SJCRH30 (cell line): ENCODE measurements at regions not wholly inside any gene's neighbourhood (a gene's known extent, or its start where the extent isn't known, plus 50 kb on each side); places are given as distances from the start of the nearest gene placed in this dataset.

Experiments
- DNase-seq, 2 experiments: peaks; one replicate each; pipeline ENCODE4 v3.0.0-alpha.2; 2015 to 2020
- H3K27ac ChIP-seq: fragments of 250-450 bp; sonication (Bioruptor Pico); 2 replicates; pipeline ENCODE4 v1.5.1; 2020; ENCODE audit warnings: mild to moderate bottlenecking, moderate library complexity
- H3K27me3 ChIP-seq: fragments of 250-450 bp; sonication (Bioruptor Pico); 2 replicates; pipeline ENCODE4 v1.5.1; 2020; ENCODE audit warnings: mild to moderate bottlenecking, moderate library complexity
- H3K36me3 ChIP-seq: fragments of 250-450 bp; sonication (Bioruptor Pico); 2 replicates; pipeline ENCODE4 v1.5.1; 2020; ENCODE audit warnings: mild to moderate bottlenecking, moderate library complexity
- H3K4me1 ChIP-seq: fragments of 250-450 bp; sonication (Bioruptor Pico); 2 replicates; pipeline ENCODE4 v1.5.1; 2020; ENCODE audit warnings: mild to moderate bottlenecking, moderate library complexity
- H3K4me3 ChIP-seq: fragments of 250-450 bp; sonication (Bioruptor Pico); 2 replicates; pipeline ENCODE4 v1.5.1; 2020; ENCODE audit warnings: mild to moderate bottlenecking, moderate library complexity
- H3K9me3 ChIP-seq: fragments of 250-450 bp; sonication (Bioruptor Pico); replicated peaks from 2 replicates; pipeline ENCODE4 v1.5.1; 2020; ENCODE audit warnings: mild to moderate bottlenecking, moderate library complexity

DNA sequence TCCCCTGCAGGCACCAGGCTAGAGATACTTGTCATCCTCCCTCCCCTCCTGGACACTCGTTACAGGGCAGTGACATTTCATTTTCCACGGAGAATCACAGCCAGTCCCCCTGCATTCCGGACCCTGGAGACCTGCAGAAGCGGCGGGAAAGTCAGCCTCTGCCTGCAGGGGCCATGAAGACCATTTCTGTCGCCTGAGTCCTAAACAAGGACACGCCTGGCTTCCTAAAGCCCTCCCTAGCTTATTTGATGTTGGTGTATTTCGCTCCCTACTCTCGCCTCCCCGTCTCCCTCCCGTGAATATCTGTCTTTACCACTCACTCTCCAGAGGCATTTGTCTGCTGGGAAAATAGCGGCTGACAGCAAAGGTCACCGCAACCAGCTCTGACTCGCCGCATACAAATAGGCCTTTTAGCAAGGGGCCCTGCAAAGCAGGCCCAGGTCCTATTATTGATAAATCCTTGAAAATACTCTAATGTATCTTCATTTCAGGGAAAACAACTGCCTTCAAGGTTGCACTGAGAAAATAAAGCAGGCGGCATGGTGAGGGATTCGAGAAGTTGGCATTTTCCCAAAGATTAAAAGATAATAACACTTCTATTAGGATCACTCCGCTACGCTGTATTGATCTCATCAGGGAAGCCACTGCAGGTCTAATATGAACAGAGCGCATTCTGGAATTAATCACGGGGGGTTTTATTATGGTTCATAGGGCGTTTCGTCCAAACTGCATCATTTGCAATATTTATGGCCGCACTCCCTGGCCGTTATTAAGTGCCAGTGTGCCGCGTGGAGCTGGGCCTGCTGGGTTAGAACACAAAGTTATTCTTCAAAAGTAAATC is 447.1 kb upstream of the CDH5 start:
- Histone ChIP-seq H3K36me3 (no peaks in the 10 kb centered on the region), H3K4me3 (no peak overlapping the region), H3K4me1 (no peaks in the 10 kb centered on the region), H3K27ac (no peak overlapping the region), H3K27me3 (no peaks in the 10 kb centered on the region), H3K9me3 (no peaks in the 10 kb centered on the region)
- DNase-seq: no peak

GRCh38 chr16:65917466-65917865 is 449.0 kb upstream of the CDH5 start:
- Histone ChIP-seq H3K27me3 (no peaks in the 10 kb centered on the region), H3K4me3 (no peak overlapping the region), H3K9me3 (peaks cover 10% of the 10 kb centered on the region), H3K36me3 (no peaks in the 10 kb centered on the region), H3K4me1 (no peaks in the 10 kb centered on the region), H3K27ac (no peak overlapping the region)
- peak in 1 of 2 experiments; percentile 53 for DNase-seq

GRCh38 chr16:65916995-65917394 is 449.5 kb upstream of the CDH5 start:
- Histone ChIP-seq H3K36me3 (no peaks in the 10 kb centered on the region), H3K9me3 (peaks cover 11% of the 10 kb centered on the region), H3K4me1 (no peaks in the 10 kb centered on the region), H3K27me3 (no peaks in the 10 kb centered on the region), H3K27ac (no peak overlapping the region), H3K4me3 (no peak overlapping the region)
- no peak for DNase-seq

- no peaks in the 10 kb centered on the region for H3K27me3 ChIP-seq
Measured at GRCh38 chr16:65910291-65910690, 456.2 kb upstream of the CDH5 start.

GRCh38 chr16:65909310-65910050 is 457.0 kb upstream of the CDH5 start:
- Histone ChIP-seq H3K27me3 (no peaks in the 10 kb centered on the region), H3K27ac (no peak overlapping the region), H3K9me3 (peaks cover 11% of the 10 kb centered on the region), H3K4me3 (no peak overlapping the region), H3K4me1 (no peaks in the 10 kb centered on the region; the same call in 1 of the 2 replicates), H3K36me3 (no peaks in the 10 kb centered on the region)
- no peak for DNase-seq

More at GRCh38 chr16:65910291-65910690, 456.2 kb upstream of the CDH5 start:
- DNase-seq: no peak
- Histone ChIP-seq H3K36me3 (no peaks in the 10 kb centered on the region), H3K4me3 (no peak overlapping the region), H3K9me3 (peaks cover 11% of the 10 kb centered on the region), H3K4me1 (no peaks in the 10 kb centered on the region; the same call in 1 of the 2 replicates), H3K27ac (no peak overlapping the region)

- no peak for DNase-seq
- Histone ChIP-seq H3K4me1 (no peaks in the 10 kb centered on the region; the same call in 1 of the 2 replicates), H3K4me3 (no peak overlapping the region), H3K9me3 (peaks cover 11% of the 10 kb centered on the region), H3K36me3 (no peaks in the 10 kb centered on the region), H3K27ac (no peak overlapping the region), H3K27me3 (no peaks in the 10 kb centered on the region)
Measured at GRCh38 chr16:65908568-65908967, 457.9 kb upstream of the CDH5 start.

- Histone ChIP-seq H3K27ac (no peak overlapping the region), H3K4me1 (no peaks in the 10 kb centered on the region; the same call in 1 of the 2 replicates), H3K36me3 (no peaks in the 10 kb centered on the region), H3K27me3 (no peaks in the 10 kb centered on the region), H3K9me3 (no peaks in the 10 kb centered on the region), H3K4me3 (no peak overlapping the region)
- peak in 1 of 2 experiments; percentile 34 for DNase-seq
Measured at GRCh38 chr16:65905331-65905730, 461.2 kb upstream of the CDH5 start.

GRCh38 chr16:65896448-65897153 is 469.9 kb upstream of the CDH5 start:
- no peaks in the 10 kb centered on the region for H3K36me3 ChIP-seq
- H3K27ac ChIP-seq: no peak overlapping the region
- H3K27me3 ChIP-seq: no peaks in the 10 kb centered on the region
- H3K9me3 ChIP-seq: no peaks in the 10 kb centered on the region; the same call in 1 of the 2 replicates
- no peaks in the 10 kb centered on the region for H3K4me1 ChIP-seq
- no peak overlapping the region for H3K4me3 ChIP-seq
- DNase-seq: no peak

- DNase-seq: no peak
Measured at GRCh38 chr16:65895906-65896305, 470.6 kb upstream of the CDH5 start.

GRCh38 chr16:65895486-65895885 is 471.0 kb upstream of the CDH5 start:
- Histone ChIP-seq H3K27me3 (no peaks in the 10 kb centered on the region), H3K36me3 (no peaks in the 10 kb centered on the region), H3K4me1 (no peaks in the 10 kb centered on the region), H3K27ac (no peak overlapping the region), H3K4me3 (no peak overlapping the region), H3K9me3 (no peaks in the 10 kb centered on the region; the same call in 1 of the 2 replicates)
- DNase-seq: no peak

More at GRCh38 chr16:65895906-65896305, 470.6 kb upstream of the CDH5 start:
- Histone ChIP-seq H3K27me3 (no peaks in the 10 kb centered on the region), H3K4me1 (no peaks in the 10 kb centered on the region), H3K4me3 (no peak overlapping the region), H3K27ac (no peak overlapping the region), H3K9me3 (no peaks in the 10 kb centered on the region; the same call in 1 of the 2 replicates), H3K36me3 (no peaks in the 10 kb centered on the region)

DNA sequence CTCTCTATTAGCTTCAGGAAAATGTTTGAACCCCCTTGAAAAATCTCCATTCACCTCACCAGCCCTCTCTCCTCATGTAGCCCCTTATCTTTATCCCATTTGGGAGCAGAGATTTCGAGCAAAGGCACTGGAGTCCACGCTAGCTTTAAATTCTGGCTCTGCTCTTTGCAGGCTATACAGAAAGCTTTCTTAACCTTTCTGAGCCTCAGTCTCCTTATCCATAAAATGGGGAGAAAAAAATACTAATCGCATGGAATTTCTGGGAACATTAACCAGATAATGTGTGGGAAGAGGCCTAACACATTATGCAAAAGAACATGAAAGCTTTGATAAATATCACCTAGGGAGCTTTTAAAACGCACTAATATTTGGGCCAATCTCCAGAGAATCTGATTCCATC is 476.3 kb upstream of the CDH5 start:
- Histone ChIP-seq H3K9me3 (no peaks in the 10 kb centered on the region; the same call in 1 of the 2 replicates), H3K4me1 (peaks cover 8% of the 10 kb centered on the region), H3K4me3 (no peak overlapping the region), H3K27ac (no peak overlapping the region), H3K36me3 (no peaks in the 10 kb centered on the region), H3K27me3 (no peaks in the 10 kb centered on the region)
- DNase-seq: no peak

- no peak overlapping the region for H3K27ac ChIP-seq
- H3K9me3 ChIP-seq: no peaks in the 10 kb centered on the region; the same call in 1 of the 2 replicates
- H3K27me3 ChIP-seq: no peaks in the 10 kb centered on the region
- peaks cover 8% of the 10 kb centered on the region for H3K4me1 ChIP-seq
- DNase-seq: peak; percentile 25 to 53
- H3K36me3 ChIP-seq: no peaks in the 10 kb centered on the region
- H3K4me3 ChIP-seq: no peak overlapping the region
Measured at GRCh38 chr16:65889533-65889966, 476.9 kb upstream of the CDH5 start.

DNA sequence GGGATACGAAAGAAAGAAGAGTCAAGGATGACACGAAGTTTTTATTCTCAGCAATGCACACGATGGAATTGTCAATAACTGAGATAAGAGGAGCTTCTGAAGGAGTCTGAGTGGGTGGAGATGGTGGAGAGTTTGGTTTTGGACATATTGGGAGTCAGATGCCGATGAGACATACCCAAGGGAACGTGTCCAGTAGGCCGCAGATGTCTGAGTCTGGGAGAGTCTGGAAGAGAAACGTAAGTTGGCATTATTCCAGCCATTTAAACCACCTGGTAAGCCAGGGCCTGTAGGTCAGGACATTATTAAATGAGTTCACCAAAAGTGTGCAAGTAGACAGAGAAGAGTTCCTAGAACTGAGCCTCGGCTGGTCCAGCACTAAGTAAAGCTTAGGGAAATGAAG is 478.3 kb upstream of the CDH5 start:
- Histone ChIP-seq H3K27ac (no peak overlapping the region), H3K9me3 (no peaks in the 10 kb centered on the region), H3K4me3 (no peak overlapping the region), H3K4me1 (peaks cover 19% of the 10 kb centered on the region), H3K27me3 (no peaks in the 10 kb centered on the region), H3K36me3 (no peaks in the 10 kb centered on the region)
- DNase-seq: peak in 1 of 2 experiments; percentile 26

GRCh38 chr16:65884018-65884417 is 482.5 kb upstream of the CDH5 start:
- Histone ChIP-seq H3K4me1 (peaks cover 11% of the 10 kb centered on the region), H3K36me3 (no peaks in the 10 kb centered on the region), H3K27ac (peak overlapping the region; percentile 17; the same call in 1 of the 2 replicates), H3K27me3 (no peaks in the 10 kb centered on the region), H3K4me3 (no peak overlapping the region), H3K9me3 (no peaks in the 10 kb centered on the region)
- DNase-seq: peak; percentile 23 to 44
